Sciatic nerve (tissue), 2 donors: ENCODE measurements at regions not wholly inside any gene's neighbourhood (a gene's known extent, or its start where the extent isn't known, plus 50 kb on each side); places are given as distances from the start of the nearest gene placed in this dataset.
A peak's percentile ranks its signal among the peaks of the same experiment; 100 is the strongest.

Experiments
- ATAC-seq: fragments of 200-7000 bp; cut with Tn5 transposase; one replicate; pipeline ENCODE4 v1.9.1; 2020; ENCODE audit warnings: mild to moderate bottlenecking, moderate library complexity
- DNase-seq: peaks from one replicate; pipeline ENCODE4 v3.0.0-alpha.2; 2020; ENCODE audit warnings: low spot score
- intact Hi-C: fragments of 100-400 bp; cut with DNase I; formaldehyde crosslinking; loops from one replicate; pipeline ENCODE4 v1.14.2; 2022
- donor health status: DM: no; HTN: no; CAD: no.
- donor health status: DM: no; HTN: no; CAD: no.

- ATAC-seq (no peak), DNase-seq (no peak)
- intact Hi-C loops, result no loop called here
These were observed 234.3 kb upstream of the CD96 start for GRCh38 chr3:111307676-111308075.

- DNase-seq, result no peak
- intact Hi-C loops, result no loop called here
- no peak for ATAC-seq
These were observed 230.9 kb upstream of the CD96 start for GRCh38 chr3:111311126-111311525.

GRCh38 chr3:111311709-111312235 lies 230.2 kb upstream of the CD96 start:
- intact Hi-C loops, result no loop called here
- DNase-seq, result no peak
- ATAC-seq, result no peak

GRCh38 chr3:111314181-111314873 lies 227.7 kb upstream of the CD96 start:
- DNase-seq (no peak), ATAC-seq (no peak)
- intact Hi-C loops, result no loop called here

GRCh38 chr3:111314898-111315297 lies 227.1 kb upstream of the CD96 start:
- no peak for ATAC-seq
- intact Hi-C loops, result no loop called here
- no peak for DNase-seq

DNA sequence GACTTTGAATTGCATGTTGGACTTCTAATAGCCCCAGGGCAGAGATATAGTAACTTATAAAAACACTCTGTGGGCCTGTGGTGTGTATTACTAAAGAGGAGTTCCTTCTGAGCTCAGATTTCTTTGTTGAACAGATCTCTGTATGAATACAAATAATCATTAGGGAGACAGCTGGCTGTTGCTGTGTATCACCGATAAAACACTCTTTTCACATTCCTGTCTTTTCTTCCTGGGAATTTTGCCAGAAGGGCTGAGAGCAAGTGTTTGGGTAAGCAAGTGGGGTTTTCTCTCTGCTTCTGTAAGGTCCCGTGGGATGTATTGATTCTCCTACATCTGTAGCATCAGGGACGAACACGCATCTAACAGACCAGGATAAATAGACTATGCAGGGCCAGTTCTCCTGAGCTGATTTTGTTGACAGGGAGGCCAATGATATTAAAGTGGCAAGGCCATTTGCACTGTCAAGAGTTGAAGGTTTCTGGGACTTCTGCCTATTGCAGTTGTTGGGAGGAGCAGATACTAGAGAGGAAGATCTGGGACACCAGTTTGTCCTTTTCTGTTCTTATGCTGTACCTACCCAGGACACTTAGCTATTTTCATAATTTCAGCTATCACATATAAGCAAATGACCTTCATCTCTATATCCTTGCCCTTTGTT lies 225.9 kb upstream of the CD96 start:
- ATAC-seq, result peak; percentile 34
- intact Hi-C loops, result no loop called here

DNA sequence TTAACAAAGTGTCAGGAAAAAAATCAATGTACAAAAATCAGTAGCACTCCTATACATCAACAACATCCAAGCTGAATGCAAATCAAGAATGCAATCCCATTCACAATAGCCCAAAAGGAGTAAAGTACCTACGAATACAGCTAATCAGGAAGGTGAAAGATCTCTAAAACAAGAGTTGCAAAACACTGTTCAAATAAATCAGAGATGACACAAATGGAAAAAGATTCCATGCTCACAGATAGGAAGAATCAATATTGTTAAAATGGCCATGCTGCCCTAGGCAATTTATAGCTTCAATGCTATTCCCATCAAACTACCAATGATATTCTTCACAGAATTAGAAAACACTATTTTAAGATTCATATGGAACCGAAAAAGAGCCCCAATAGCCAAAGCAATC lies 223.7 kb upstream of the CD96 start:
- ATAC-seq (no peak), DNase-seq (no peak)
- intact Hi-C loops, result no loop called here

More for the DNA sequence above, 225.9 kb upstream of the CD96 start:
- DNase-seq, result no peak

- ATAC-seq, result no peak
- intact Hi-C loops, result no loop called here
- no peak for DNase-seq
These were observed 222.4 kb upstream of the CD96 start for GRCh38 chr3:111319598-111319997.

GRCh38 chr3:111321786-111322185 lies 220.2 kb upstream of the CD96 start:
- intact Hi-C loops, result no loop called here
- DNase-seq (no peak), ATAC-seq (no peak)

- peak; percentile 24 for ATAC-seq
- DNase-seq, result no peak
- intact Hi-C loops, result no loop called here
These were observed 219.0 kb upstream of the CD96 start for GRCh38 chr3:111323019-111323418.

DNA sequence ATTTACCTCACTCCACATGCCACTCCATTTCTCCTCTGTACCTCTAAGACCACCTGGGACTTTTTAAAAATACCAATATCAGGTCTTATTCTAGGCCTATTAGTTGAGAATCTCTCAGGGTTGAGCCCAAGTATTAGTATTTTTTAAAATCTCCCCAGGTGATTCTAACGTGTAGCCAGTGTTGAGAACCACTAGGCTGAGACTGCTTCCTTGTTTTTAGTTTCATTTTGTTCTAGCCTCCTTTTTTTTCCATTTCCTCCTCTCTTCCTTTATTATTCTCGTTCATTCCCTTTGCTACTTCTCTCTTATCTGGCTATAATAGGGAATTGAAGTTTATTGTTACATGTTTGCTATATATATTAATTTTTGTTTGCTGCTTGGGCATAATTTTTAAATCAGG lies 217.8 kb upstream of the CD96 start:
- intact Hi-C loops, result no loop called here
- ATAC-seq (no peak), DNase-seq (no peak)

DNA sequence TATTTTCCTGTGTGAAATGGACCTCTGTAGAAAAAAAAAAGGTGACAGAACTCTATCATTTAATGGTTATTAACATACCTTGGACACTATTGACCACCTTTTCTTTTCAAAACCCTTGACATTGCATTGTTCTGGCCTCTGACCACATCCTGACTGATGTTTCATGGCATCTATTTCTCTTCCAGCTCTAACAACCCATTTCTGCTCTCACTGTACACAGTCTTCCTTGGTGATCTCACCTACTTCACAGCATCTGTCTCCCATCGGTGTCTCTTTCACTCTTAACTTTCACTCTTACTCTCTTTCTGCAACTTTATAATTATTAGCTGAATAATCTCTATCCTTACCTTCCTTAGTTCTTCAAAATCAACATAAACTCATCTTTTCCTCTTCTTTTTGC lies 217.4 kb upstream of the CD96 start:
- intact Hi-C loops, result no loop called here
- ATAC-seq (no peak), DNase-seq (no peak)

DNA sequence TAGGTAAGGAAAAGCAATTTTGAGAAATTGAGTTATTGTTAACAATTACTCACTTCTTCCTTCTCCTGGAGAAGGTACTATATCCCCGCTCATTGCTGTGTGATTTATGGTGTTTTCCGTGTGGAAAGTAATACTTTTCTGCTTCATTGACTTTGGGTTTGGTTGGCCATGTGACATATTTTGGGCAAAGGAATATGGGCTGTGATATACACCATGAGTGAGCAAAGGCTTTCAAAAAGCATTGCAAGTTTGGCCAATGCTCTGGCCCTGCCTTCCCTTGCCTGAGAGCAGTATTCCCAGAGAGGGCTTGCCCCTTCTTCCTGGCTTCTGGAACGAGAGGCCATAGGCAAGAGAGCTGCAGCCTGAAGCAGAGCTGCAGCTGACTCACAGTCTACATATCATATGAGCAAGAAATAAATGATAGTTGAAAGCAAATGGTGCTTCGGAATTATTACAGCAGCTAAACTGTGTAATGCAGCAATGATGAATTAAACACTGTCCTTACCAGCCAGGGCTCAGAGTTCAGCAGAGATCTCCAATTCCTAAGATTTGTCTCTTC lies 216.8 kb upstream of the CD96 start:
- ATAC-seq (no peak), DNase-seq (no peak)
- intact Hi-C loops, result no loop called here

DNA sequence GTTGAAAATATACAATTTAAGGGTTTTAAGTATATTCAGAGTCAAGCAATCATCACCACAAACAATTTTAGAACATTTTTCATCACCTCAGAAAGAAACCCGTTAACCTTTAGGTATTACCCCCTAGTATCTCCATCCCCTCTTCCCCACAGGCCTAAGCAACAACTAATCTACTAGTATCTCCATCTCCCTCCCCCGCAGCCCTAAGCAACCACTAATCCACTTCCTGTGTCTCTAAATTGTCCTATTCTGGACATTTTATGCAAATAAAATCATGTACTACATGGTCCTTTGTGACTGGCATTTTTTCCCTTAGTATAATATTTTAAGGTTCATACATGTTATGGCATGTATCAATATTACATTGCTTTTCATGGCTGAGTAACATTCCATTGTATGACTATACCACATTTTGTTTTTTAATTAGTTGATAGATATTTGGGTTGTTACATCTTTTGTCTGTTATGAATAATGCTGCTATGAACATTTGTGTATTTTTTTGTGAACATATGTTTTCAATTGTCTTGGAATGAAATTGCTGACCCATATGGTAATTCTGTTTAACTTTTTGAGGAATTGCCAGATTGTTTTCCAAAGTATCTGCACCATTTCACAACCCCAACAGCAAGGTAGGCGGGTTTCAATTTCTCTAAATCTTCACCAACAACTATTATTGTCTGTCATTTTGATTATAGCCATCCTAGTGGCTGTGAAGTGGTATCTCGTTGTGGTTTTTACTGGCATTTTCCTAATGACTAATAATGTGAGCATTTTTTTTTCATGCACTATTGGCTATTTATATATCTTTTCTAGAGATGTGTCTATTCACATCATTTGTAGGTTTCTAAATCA lies 215.6 kb upstream of the CD96 start:
- ATAC-seq, result no peak
- DNase-seq, result no peak
- intact Hi-C loops, result no loop called here

- intact Hi-C loops, result no loop called here
- ATAC-seq (no peak), DNase-seq (no peak)
These were observed 210.7 kb upstream of the CD96 start for GRCh38 chr3:111331306-111331705.

GRCh38 chr3:111331912-111332311 lies 210.1 kb upstream of the CD96 start:
- intact Hi-C loops, result no loop called here

GRCh38 chr3:111332488-111333080 lies 209.4 kb upstream of the CD96 start:
- intact Hi-C loops, result no loop called here
- DNase-seq (no peak), ATAC-seq (no peak)

More at GRCh38 chr3:111331912-111332311, 210.1 kb upstream of the CD96 start:
- ATAC-seq (no peak), DNase-seq (no peak)

DNA sequence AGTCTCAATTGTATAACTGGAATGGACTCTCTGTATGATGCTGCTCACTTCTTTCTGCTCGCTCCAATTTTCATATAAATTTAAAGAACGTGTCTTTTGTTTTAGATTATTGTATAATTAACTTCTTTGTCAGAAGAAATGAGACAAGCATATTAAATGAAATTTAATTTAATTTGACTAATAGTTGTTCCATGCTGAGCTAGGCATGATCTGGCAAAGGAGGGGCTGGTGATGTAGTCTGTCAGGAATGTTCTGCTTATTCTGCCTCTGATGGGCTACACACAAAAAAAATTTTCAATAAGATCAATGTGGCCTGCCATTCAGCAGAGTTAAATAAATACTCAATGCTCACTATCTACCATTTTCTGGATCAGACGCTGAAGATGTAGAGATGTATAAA lies 208.4 kb upstream of the CD96 start:
- intact Hi-C loops, result no loop called here
- DNase-seq (no peak), ATAC-seq (no peak)
